ENCODE measurements at regions not wholly inside any gene's neighbourhood (a gene's known extent, or its start where the extent isn't known, plus 50 kb on each side); places are given as distances from the start of the nearest gene placed in this dataset.

DNA sequence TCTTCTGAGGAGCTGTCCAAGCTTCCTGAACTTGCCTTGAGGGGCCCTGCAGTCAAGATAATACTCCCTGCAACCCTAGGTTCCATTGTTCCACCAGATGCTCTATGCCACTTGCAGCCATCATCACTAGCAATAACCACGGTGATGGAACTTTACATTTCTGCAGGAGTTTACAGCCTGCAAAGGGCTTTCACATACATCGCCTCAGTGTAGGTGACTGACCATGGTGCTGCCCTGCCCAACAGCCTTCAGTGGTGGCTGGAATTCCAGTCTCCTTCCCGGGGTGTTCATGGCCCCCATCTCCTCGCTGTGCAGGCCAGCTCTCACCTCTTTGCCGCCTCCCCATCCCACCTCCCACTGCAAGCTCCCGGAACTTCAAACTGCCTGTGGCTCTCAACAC, 225.5 kb upstream of the ECI2 start:
- no peak for TF ChIP-seq CTCF (IDR thresholded peaks at IDR 0.05)
- no peak for TF ChIP-seq POLR2AphosphoS5 (IDR thresholded peaks at IDR 0.05; ENCODE audit: low read depth, low read length)
- no peak for TF ChIP-seq TCF7L2 (IDR thresholded peaks at IDR 0.05; ENCODE audit: low read depth, low read length)
- no peak for TF ChIP-seq SIN3A (IDR thresholded peaks at IDR 0.05; ENCODE audit: borderline replicate concordance, insufficient read depth, low read depth, low read length)

All from Panc1 (cell line).